MM.1S (cell line): ENCODE measurements at regions not wholly inside any gene's neighbourhood (a gene's known extent, or its start where the extent isn't known, plus 50 kb on each side); places are given as distances from the start of the nearest gene placed in this dataset.

ENCODE experiments used
- DNase-seq: peaks from one replicate; pipeline ENCODE4 v3.0.0-alpha.2; 2015
- H2AFZ ChIP-seq: fragments of 300-600 bp; sonication (generic); 2 replicates; pipeline ENCODE4 v1.6.0; 2016; ENCODE audit warnings: antibody characterized with exemption, low read length
- H3F3A ChIP-seq: fragments of 300-600 bp; sonication (generic); 2 replicates; pipeline ENCODE4 v1.6.1; 2016; ENCODE audit warnings: mild to moderate bottlenecking, antibody characterized with exemption, low read length, moderate library complexity, mixed read lengths; ENCODE audit not compliant: insufficient read depth
- H3K27ac ChIP-seq: fragments of 300-600 bp; sonication (generic); 2 replicates; pipeline ENCODE4 v1.5.1; 2016; ENCODE audit warnings: mild to moderate bottlenecking, low read length
- H3K27me3 ChIP-seq: fragments of 300-600 bp; sonication (generic); replicated peaks from 2 replicates; pipeline ENCODE4 v1.6.0; 2016; ENCODE audit warnings: low read length; ENCODE audit not compliant: insufficient read depth
- H3K36me3 ChIP-seq: fragments of 300-600 bp; sonication (generic); replicated peaks from 2 replicates; pipeline ENCODE4 v1.6.1; 2016; ENCODE audit warnings: mild to moderate bottlenecking, low read length, mixed read lengths; ENCODE audit not compliant: insufficient read depth
- H3K4me1 ChIP-seq: fragments of 300-600 bp; sonication (generic); 2 replicates; pipeline ENCODE4 v1.6.1; 2016; ENCODE audit warnings: low read length, mixed read lengths
- H3K4me2 ChIP-seq: fragments of 300-600 bp; sonication (generic); 2 replicates; pipeline ENCODE4 v1.6.0; 2016; ENCODE audit warnings: low read depth, low read length
- H3K4me3 ChIP-seq: fragments of 300-600 bp; sonication (generic); 2 replicates; pipeline ENCODE4 v1.5.1; 2016; ENCODE audit warnings: low read length, mixed read lengths
- H3K79me2 ChIP-seq: fragments of 300-600 bp; sonication (generic); 2 replicates; pipeline ENCODE4 v1.6.1; 2016; ENCODE audit warnings: mixed run types, low read length, mixed read lengths
- H3K9ac ChIP-seq: fragments of 300-600 bp; sonication (generic); 2 replicates; pipeline ENCODE4 v1.6.1; 2016; ENCODE audit warnings: low read length, mixed read lengths
- H3K9me2 ChIP-seq: fragments of 300-600 bp; sonication (generic); replicated peaks from 2 replicates; pipeline ENCODE4 v1.6.1; 2016; ENCODE audit warnings: mild to moderate bottlenecking, low read length, mixed read lengths; ENCODE audit not compliant: insufficient read depth
- H3K9me3 ChIP-seq: fragments of 300-600 bp; sonication (generic); replicated peaks from 2 replicates; pipeline ENCODE4 v1.6.1; 2016; ENCODE audit warnings: mild to moderate bottlenecking, low read length, mixed read lengths; ENCODE audit not compliant: insufficient read depth
- H4K20me1 ChIP-seq: fragments of 300-600 bp; sonication (generic); 2 replicates; pipeline ENCODE4 v1.6.1; 2016; ENCODE audit warnings: mild to moderate bottlenecking, low read length, moderate library complexity, mixed read lengths; ENCODE audit not compliant: insufficient read depth
- CTCF ChIP-seq: fragments of 300-600 bp; sonication (generic); IDR thresholded peaks from 2 replicates; pipeline ENCODE4 v1.5.1; 2016; ENCODE audit warnings: antibody characterized with exemption, low read length, mixed read lengths
- EZH2 ChIP-seq: fragments of 300-600 bp; sonication (generic); optimal IDR thresholded peaks from 2 replicates; pipeline ENCODE3; 2017; ENCODE audit warnings: low read depth, mild to moderate bottlenecking, antibody characterized with exemption, low read length, mixed read lengths
- EZH2phosphoT487 ChIP-seq: fragments of 300-600 bp; sonication (generic); IDR thresholded peaks from 2 replicates; pipeline ENCODE4 v1.6.1; 2018; ENCODE audit warnings: antibody characterized with exemption, low read length

DNA sequence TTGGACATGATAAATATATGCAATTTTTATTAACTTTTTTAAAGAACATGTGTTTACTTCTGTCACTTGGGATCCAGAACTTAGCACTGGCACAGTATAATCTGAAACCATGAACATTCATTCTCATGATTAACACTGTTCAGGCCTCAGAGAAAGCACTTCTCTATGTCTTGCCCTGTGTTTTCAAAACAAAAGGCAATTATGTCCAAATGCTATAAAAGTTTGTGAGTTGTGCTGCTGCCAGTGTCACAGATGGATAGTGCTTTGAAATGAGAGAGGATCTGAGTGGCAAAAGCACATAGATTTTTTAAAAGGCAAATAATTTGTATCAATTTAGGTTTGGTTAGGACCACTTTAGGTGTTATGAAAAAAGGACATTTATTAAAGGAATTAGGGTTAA, 470.5 kb upstream of the FAM98A start:
- TF ChIP-seq CTCF (no peak), EZH2phosphoT487 (no peak), EZH2 (no peak)
- Histone ChIP-seq H2AFZ (no peak overlapping the region), H3F3A (no peaks in the 10 kb centered on the region), H3K9ac (no peak overlapping the region), H3K27ac (no peak overlapping the region), H3K9me3 (no peaks in the 10 kb centered on the region), H4K20me1 (no peaks in the 10 kb centered on the region), H3K79me2 (no peaks in the 10 kb centered on the region), H3K36me3 (no peaks in the 10 kb centered on the region), H3K27me3 (no peaks in the 10 kb centered on the region), H3K4me2 (no peak overlapping the region), H3K4me3 (no peak overlapping the region), H3K4me1 (no peaks in the 10 kb centered on the region), H3K9me2 (no peaks in the 10 kb centered on the region)
- no peak for DNase-seq

DNA sequence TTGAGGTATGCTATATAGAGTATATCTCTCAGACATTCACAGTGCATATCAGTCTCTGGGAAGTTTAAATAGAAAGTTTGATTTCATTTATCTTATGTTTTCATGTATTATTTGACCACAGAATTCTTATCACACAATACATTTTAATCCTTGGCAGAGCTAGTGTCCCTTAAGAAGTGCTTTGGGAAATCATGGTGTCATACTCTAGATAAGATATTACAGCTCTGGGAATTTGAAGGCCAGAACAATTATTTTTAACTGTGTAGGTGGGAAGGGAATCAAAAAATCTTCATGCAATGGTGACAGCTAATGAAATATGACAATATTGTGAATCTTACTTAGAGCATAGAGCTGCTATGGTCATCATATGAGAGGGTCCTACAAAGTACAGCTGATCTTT, 451.3 kb upstream of the FAM98A start:
- no peak for TF ChIP-seq EZH2phosphoT487
- no peak for TF ChIP-seq EZH2
- no peak for TF ChIP-seq CTCF
- DNase-seq = no peak

GRCh38 chr2:34045101-34045655, 446.1 kb upstream of the FAM98A start:
- H4K20me1 ChIP-seq = no peaks in the 10 kb centered on the region
- no peak overlapping the region for H3K27ac ChIP-seq
- no peak overlapping the region for H3K4me2 ChIP-seq
- no peaks in the 10 kb centered on the region for H3K27me3 ChIP-seq
- H3F3A ChIP-seq = no peaks in the 10 kb centered on the region
- H2AFZ ChIP-seq = no peak overlapping the region
- H3K4me1 ChIP-seq = no peaks in the 10 kb centered on the region
- DNase-seq = no peak
- no peaks in the 10 kb centered on the region for H3K9me2 ChIP-seq
- TF ChIP-seq EZH2phosphoT487 = no peak
- TF ChIP-seq EZH2 = no peak
- TF ChIP-seq CTCF = no peak
- H3K36me3 ChIP-seq = no peaks in the 10 kb centered on the region
- no peaks in the 10 kb centered on the region for H3K9me3 ChIP-seq
- no peaks in the 10 kb centered on the region for H3K79me2 ChIP-seq
- H3K9ac ChIP-seq = no peak overlapping the region
- no peak overlapping the region for H3K4me3 ChIP-seq

More for the DNA sequence above, 451.3 kb upstream of the FAM98A start:
- no peaks in the 10 kb centered on the region for H4K20me1 ChIP-seq
- H3K27me3 ChIP-seq = no peaks in the 10 kb centered on the region
- H3K79me2 ChIP-seq = no peaks in the 10 kb centered on the region
- no peaks in the 10 kb centered on the region for H3K9me2 ChIP-seq
- no peak overlapping the region for H3K4me3 ChIP-seq
- no peaks in the 10 kb centered on the region for H3K36me3 ChIP-seq
- no peak overlapping the region for H3K4me2 ChIP-seq
- no peaks in the 10 kb centered on the region for H3F3A ChIP-seq
- no peaks in the 10 kb centered on the region for H3K4me1 ChIP-seq
- no peak overlapping the region for H2AFZ ChIP-seq
- H3K9ac ChIP-seq = no peak overlapping the region
- no peak overlapping the region for H3K27ac ChIP-seq
- H3K9me3 ChIP-seq = no peaks in the 10 kb centered on the region
